ENCODE measurements at regions not wholly inside any gene's neighbourhood (a gene's known extent, or its start where the extent isn't known, plus 50 kb on each side); places are given as distances from the start of the nearest gene placed in this dataset.
"Not testable (repeated sequence)": the region's sequence is repeated elsewhere in the genome, so short reads cannot be mapped to it uniquely, and the experiment has no call there.

GRCh38 chr1:233750139-233750538 is 136.2 kb downstream of the KCNK1 start:
- Histone ChIP-seq H3K27ac (ENCODE audit: low read depth, low read length, poor library complexity, severe bottlenecking) (no peak overlapping the region), H3K9me3 (ENCODE audit: low read length) (no peaks in the 10 kb centered on the region), H3K79me2 (ENCODE audit: insufficient read depth, low read depth, low read length) (no peaks in the 10 kb centered on the region), H4K20me1 (ENCODE audit: insufficient read depth, low read length) (no peaks in the 10 kb centered on the region), H3K9me2 (ENCODE audit: insufficient read depth, low read length) (no peaks in the 10 kb centered on the region), H3K4me2 (ENCODE audit: low read length) (no peak overlapping the region), H2AFZ (ENCODE audit: low read length) (no peak overlapping the region), H3K4me3 (ENCODE audit: low read depth, low read length, poor library complexity, severe bottlenecking) (no peak overlapping the region), H3K36me3 (ENCODE audit: insufficient read depth, low read length) (no peaks in the 10 kb centered on the region), H3K4me1 (ENCODE audit: insufficient read depth, low read length, poor library complexity, severe bottlenecking) (no peaks in the 10 kb centered on the region)
- no TSS peak for BruUV-seq (replicated peaks)
- TF ChIP-seq CTCF (conservative IDR thresholded peaks at IDR 0.05; ENCODE audit: low read length) (no peak), EZH2phosphoT487 (IDR thresholded peaks at IDR 0.05; ENCODE audit: borderline replicate concordance, low read depth, low read length) (no peak)
- DNase-seq (ENCODE audit: low spot score), result no peak
- ChIA-PET CTCF (ENCODE audit: unreplicated experiment) (no interaction called here), POLR2A (no interaction called here)
- intact Hi-C loops (cut with micrococcal nuclease; ENCODE audit: unreplicated experiment), result no loop called here

DNA sequence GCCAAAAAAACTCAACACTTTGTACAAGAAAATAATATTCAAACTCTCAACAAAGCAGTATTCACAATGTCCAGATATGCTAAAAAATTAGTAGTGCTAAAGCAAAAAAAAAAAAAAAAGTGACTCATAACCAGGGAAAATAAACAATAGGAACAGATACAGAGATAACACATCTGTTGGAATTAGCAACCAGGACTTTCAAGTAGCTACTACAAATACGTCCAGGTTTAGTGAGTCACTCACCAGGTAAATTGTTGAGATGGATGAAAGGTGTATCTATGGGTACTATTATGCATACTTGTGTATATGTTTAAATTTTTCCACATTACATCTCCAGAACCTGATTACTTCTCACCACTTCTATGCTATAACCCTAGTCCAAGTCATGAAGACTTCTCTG is 144.8 kb upstream of the SLC35F3 start:
- H4K20me1 ChIP-seq (ENCODE audit: insufficient read depth, low read length), result no peaks in the 10 kb centered on the region
- intact Hi-C loops (cut with micrococcal nuclease; ENCODE audit: unreplicated experiment), result no loop called here
- CTCF ChIA-PET (ENCODE audit: unreplicated experiment), result no interaction called here
- H3K4me3 ChIP-seq (ENCODE audit: low read depth, low read length, poor library complexity, severe bottlenecking), result no peak overlapping the region
- no peak for DNase-seq (ENCODE audit: low spot score)
- no peaks in the 10 kb centered on the region for H3K79me2 ChIP-seq (ENCODE audit: insufficient read depth, low read depth, low read length)
- no peak overlapping the region for H2AFZ ChIP-seq (ENCODE audit: low read length)
- no peaks in the 10 kb centered on the region for H3K4me1 ChIP-seq (ENCODE audit: insufficient read depth, low read length, poor library complexity, severe bottlenecking)
- no TSS peak for BruUV-seq (replicated peaks)
- no peak overlapping the region for H3K27ac ChIP-seq (ENCODE audit: low read depth, low read length, poor library complexity, severe bottlenecking)
- no peak overlapping the region for H3K4me2 ChIP-seq (ENCODE audit: low read length)
- no peaks in the 10 kb centered on the region for H3K36me3 ChIP-seq (ENCODE audit: insufficient read depth, low read length)
- H3K9me3 ChIP-seq (ENCODE audit: low read length), result no peaks in the 10 kb centered on the region
- no peak for TF ChIP-seq CTCF (conservative IDR thresholded peaks at IDR 0.05; ENCODE audit: low read length)
- TF ChIP-seq EZH2phosphoT487 (IDR thresholded peaks at IDR 0.05; ENCODE audit: borderline replicate concordance, low read depth, low read length), result no peak
- POLR2A ChIA-PET, result interaction anchor here (0.7 kb wide), 2 partner anchors 211 to 1306 kb away, joined by 5 to 7 read pairs; no protein-coding TSS in a partner anchor
- no peaks in the 10 kb centered on the region for H3K9me2 ChIP-seq (ENCODE audit: insufficient read depth, low read length)

GRCh38 chr1:233764304-233764703 is 140.2 kb upstream of the SLC35F3 start:
- POLR2A ChIA-PET; intact Hi-C loops (cut with micrococcal nuclease; ENCODE audit: unreplicated experiment); H3K9me2 ChIP-seq (ENCODE audit: insufficient read depth, low read length); H3K9me3 ChIP-seq (ENCODE audit: low read length); DNase-seq (ENCODE audit: low spot score); H3K4me3 ChIP-seq (ENCODE audit: low read depth, low read length, poor library complexity, severe bottlenecking); H3K4me2 ChIP-seq (ENCODE audit: low read length); H3K4me1 ChIP-seq (ENCODE audit: insufficient read depth, low read length, poor library complexity, severe bottlenecking); H3K27ac ChIP-seq (ENCODE audit: low read depth, low read length, poor library complexity, severe bottlenecking); BruUV-seq (replicated peaks); H4K20me1 ChIP-seq (ENCODE audit: insufficient read depth, low read length); H2AFZ ChIP-seq (ENCODE audit: low read length); H3K79me2 ChIP-seq (ENCODE audit: insufficient read depth, low read depth, low read length); H3K36me3 ChIP-seq (ENCODE audit: insufficient read depth, low read length); CTCF ChIA-PET (ENCODE audit: unreplicated experiment): not testable (repeated sequence)
